Psoas muscle (tissue), 7 donors: ENCODE measurements at regions not wholly inside any gene's neighbourhood (a gene's known extent, or its start where the extent isn't known, plus 50 kb on each side); places are given as distances from the start of the nearest gene placed in this dataset.

Source experiments
- ATAC-seq, 4 donors: fragments of 200-7000 bp; cut with Tn5 transposase; one replicate each; pipeline ENCODE4 v1.9.1; 2020; ENCODE audit warnings: moderate library complexity in 3 of 4, mild to moderate bottlenecking in 2 of 4
- DNase-seq, 2 donors: peaks; one replicate each; pipeline ENCODE4 v3.0.0-alpha.2; 2020
- H3K27ac ChIP-seq: fragments of 200-600 bp; one replicate; pipeline ENCODE4 v1.8.0; 2022
- H3K27me3 ChIP-seq, 3 donors: fragments of 200-600 bp in 1 of 3; one replicate each; pipeline versions ENCODE4 v1.6.1 to v1.8.0; 2013 to 2022; ENCODE audit warnings: low read length in 2 of 3, mild to moderate bottlenecking in 2 of 3, moderate library complexity in 1 of 3; ENCODE audit not compliant: insufficient read depth in 3 of 3
- H3K36me3 ChIP-seq, 2 donors: fragments of 200-600 bp in 1 of 2; one replicate each; pipeline versions ENCODE4 v1.6.1 to v1.8.0; 2013 to 2022; ENCODE audit warnings: low read depth in 1 of 2, mild to moderate bottlenecking in 1 of 2, moderate library complexity in 1 of 2; ENCODE audit not compliant: insufficient read depth in 1 of 2
- H3K4me1 ChIP-seq: fragments of 200-600 bp; one replicate; pipeline ENCODE4 v1.8.0; 2022
- H3K4me3 ChIP-seq: fragments of 200-600 bp; one replicate; pipeline ENCODE4 v1.8.0; 2022; ENCODE audit warnings: mild to moderate bottlenecking
- H3K9me3 ChIP-seq: fragments of 200-600 bp; one replicate; pipeline ENCODE4 v1.8.0; 2022
- WGBS, 3 donors: extraction: QIAGEN DNeasy Blood & Tissue Kit; methylation state at CpG; one replicate each; pipeline versions ENCODE4 v1.1.6 to v1.1.7; 2013; 5-methylcytosine and 5-hydroxymethylcytosine counted together
- intact Hi-C, 2 donors: fragments of 100-400 bp; cut with DNase I; formaldehyde crosslinking; loops; one replicate each; pipeline versions ENCODE4 v1.11.0 to v1.14.2; 2022
- TF ChIP-seq, protein P1 (sequence below): fragments of 200-600 bp; IDR thresholded peaks from one replicate; pipeline ENCODE4 v1.8.0; 2022; ENCODE audit warnings: antibody characterized with exemption
- donor health status: healthy with polysubstance abuse.
- donor health status: DM: no; HTN: no; CAD: no; lungs with moderate emphysema.
- donor health status: Bipolar disorder and iron deficiency.
- donor health status: healthy.
- donor health status: DM: yes; HTN: yes; CAD: no.
- donor health status: DM: no; HTN: no; CAD: no.
- donor health status: DM: yes; HTN: yes; CAD: no.

- ATAC-seq, result no peak
- 87 to 93% (median 87%) methylated on average over 4 of the region's 4 CpGs for WGBS, 3 donors
- intact Hi-C loops, result no loop called here
- no peak for DNase-seq
- Histone ChIP-seq H3K4me3 (no peak overlapping the region), H3K9me3 (no peaks in the 10 kb centered on the region), H3K36me3 (no peaks in the 10 kb centered on the region), H3K27me3 (no peaks in the 10 kb centered on the region), H3K27ac (no peak overlapping the region), H3K4me1 (no peaks in the 10 kb centered on the region)
- TF ChIP-seq, protein P1, sequence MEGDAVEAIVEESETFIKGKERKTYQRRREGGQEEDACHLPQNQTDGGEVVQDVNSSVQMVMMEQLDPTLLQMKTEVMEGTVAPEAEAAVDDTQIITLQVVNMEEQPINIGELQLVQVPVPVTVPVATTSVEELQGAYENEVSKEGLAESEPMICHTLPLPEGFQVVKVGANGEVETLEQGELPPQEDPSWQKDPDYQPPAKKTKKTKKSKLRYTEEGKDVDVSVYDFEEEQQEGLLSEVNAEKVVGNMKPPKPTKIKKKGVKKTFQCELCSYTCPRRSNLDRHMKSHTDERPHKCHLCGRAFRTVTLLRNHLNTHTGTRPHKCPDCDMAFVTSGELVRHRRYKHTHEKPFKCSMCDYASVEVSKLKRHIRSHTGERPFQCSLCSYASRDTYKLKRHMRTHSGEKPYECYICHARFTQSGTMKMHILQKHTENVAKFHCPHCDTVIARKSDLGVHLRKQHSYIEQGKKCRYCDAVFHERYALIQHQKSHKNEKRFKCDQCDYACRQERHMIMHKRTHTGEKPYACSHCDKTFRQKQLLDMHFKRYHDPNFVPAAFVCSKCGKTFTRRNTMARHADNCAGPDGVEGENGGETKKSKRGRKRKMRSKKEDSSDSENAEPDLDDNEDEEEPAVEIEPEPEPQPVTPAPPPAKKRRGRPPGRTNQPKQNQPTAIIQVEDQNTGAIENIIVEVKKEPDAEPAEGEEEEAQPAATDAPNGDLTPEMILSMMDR, result no peak
Measured at GRCh38 chr14:80095623-80096022, 115.7 kb downstream of the DIO2 start.

DNA sequence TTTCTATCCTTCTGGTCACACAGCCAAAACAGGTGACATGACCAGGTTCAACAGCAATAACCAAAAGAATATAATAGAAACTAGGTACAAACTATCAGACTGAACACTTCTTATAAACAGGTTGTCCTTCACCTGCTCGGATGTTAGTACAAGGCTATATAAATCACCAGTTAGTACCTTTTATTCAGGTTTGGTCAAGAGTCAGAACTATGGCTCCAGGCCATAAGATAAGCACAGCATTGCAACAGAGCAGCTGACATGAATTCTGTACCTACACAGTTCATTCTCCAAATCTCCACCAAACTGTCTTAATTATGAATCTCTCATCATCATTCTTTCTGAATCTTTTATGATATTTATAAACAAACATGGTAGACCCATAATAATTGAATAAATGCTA lies 123.9 kb downstream of the DIO2 start:
- Histone ChIP-seq H3K27me3 (no peaks in the 10 kb centered on the region), H3K4me3 (no peak overlapping the region), H3K27ac (no peak overlapping the region), H3K36me3 (no peaks in the 10 kb centered on the region), H3K4me1 (no peaks in the 10 kb centered on the region), H3K9me3 (no peaks in the 10 kb centered on the region)
- intact Hi-C loops, result no loop called here
- 89 to 96% (median 89%) methylated on average over 1 of the region's 1 CpG for WGBS, 3 donors
- no peak for ATAC-seq
- TF ChIP-seq, protein P1, result no peak
- no peak for DNase-seq

GRCh38 chr14:80084196-80084595 lies 127.1 kb downstream of the DIO2 start:
- DNase-seq, result no peak
- Histone ChIP-seq H3K27ac (no peak overlapping the region), H3K4me3 (no peak overlapping the region), H3K36me3 (no peaks in the 10 kb centered on the region), H3K27me3 (no peaks in the 10 kb centered on the region), H3K9me3 (no peaks in the 10 kb centered on the region), H3K4me1 (no peaks in the 10 kb centered on the region)
- 76 to 86% (median 85%) methylated on average over 2 of the region's 2 CpGs for WGBS, 3 donors
- intact Hi-C loops, result no loop called here
- ATAC-seq, result no peak
- TF ChIP-seq, protein P1, result no peak

DNA sequence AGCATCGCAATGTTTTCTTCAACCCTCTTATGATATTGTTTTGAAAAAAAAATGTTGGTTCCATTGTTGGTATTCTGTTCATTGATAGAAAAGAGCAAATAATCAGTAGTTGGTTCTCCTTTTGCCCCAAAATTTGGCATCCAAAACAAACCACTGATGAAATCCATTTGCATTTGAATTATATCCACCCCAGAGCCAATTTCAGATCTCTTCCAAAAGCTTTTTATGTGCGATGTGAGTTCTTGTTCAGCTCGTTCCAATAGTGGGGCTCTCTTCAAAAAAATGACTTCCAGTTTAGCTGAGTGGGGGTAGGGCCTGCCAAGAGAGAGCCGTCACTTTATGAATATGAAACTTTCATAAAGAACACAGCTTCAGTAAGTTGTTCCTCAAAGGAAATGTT lies 130.7 kb downstream of the DIO2 start:
- no peaks in the 10 kb centered on the region for H3K4me1 ChIP-seq
- no peak overlapping the region for H3K4me3 ChIP-seq
- intact Hi-C loops, result no loop called here
- no peaks in the 10 kb centered on the region for H3K36me3 ChIP-seq
- H3K9me3 ChIP-seq, result no peaks in the 10 kb centered on the region
- 67 to 81% (median 72%) methylated on average over 4 of the region's 4 CpGs for WGBS, 3 donors
- H3K27me3 ChIP-seq, result no peaks in the 10 kb centered on the region
- ATAC-seq (no peak), DNase-seq (no peak)
- TF ChIP-seq, protein P1, result no peak
- H3K27ac ChIP-seq, result no peak overlapping the region

DNA sequence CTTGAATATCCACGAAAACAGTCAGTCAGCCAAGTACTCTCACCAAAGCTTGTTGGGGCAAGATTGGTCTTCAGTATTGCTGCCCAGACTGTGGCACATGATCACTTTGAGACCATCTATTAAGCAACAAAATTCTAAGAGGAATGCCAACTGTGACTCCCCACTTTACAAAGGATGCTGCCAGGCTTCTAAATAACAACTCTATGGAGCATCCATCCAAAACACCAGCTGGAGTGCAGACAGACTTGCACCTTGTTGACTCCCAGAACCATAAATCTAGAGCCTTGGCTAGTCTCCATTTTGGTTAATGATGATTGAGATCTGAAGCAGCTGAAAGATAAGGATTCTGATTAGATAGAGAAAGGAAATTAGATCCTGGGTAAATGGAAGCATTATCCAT lies 132.8 kb downstream of the DIO2 start:
- H3K36me3 ChIP-seq, result no peaks in the 10 kb centered on the region
- TF ChIP-seq, protein P1, result no peak
- DNase-seq (no peak), ATAC-seq (no peak)
- intact Hi-C loops, result no loop called here
- no peaks in the 10 kb centered on the region for H3K4me1 ChIP-seq
- no peaks in the 10 kb centered on the region for H3K9me3 ChIP-seq
- no peak overlapping the region for H3K27ac ChIP-seq
- no peak overlapping the region for H3K4me3 ChIP-seq
- 48 to 67% (median 65%) methylated on average over 1 of the region's 1 CpG for WGBS, 3 donors
- no peaks in the 10 kb centered on the region for H3K27me3 ChIP-seq
